Middle frontal gyrus (tissue), 1 donor: ENCODE measurements at regions not wholly inside any gene's neighbourhood (a gene's known extent, or its start where the extent isn't known, plus 50 kb on each side); places are given as distances from the start of the nearest gene placed in this dataset.

Experiments
- DNase-seq: peaks from one replicate; pipeline ENCODE4 v3.0.0-alpha.2; 2015; ENCODE audit warnings: low spot score; ENCODE audit errors: extremely low spot score

DNA sequence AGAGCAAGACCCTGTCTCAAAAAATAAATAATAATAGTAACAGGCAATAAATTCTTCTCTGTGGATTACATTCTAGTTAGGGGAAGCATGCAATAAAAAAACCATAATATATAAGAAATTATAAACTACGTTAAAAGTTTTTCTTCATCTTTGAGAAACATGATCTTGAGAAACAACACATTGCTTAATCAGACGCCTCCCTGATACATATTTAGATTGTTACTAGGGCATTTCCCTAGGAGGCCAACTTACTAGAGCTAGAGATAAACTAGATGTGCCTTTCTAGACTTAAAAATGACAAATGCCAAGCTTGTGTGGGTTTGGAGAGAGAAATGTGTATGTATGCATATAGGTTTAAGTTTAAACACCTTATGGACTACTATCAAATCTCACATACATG is 76.3 kb upstream of the GALNT5 start:
- no peak for DNase-seq

DNA sequence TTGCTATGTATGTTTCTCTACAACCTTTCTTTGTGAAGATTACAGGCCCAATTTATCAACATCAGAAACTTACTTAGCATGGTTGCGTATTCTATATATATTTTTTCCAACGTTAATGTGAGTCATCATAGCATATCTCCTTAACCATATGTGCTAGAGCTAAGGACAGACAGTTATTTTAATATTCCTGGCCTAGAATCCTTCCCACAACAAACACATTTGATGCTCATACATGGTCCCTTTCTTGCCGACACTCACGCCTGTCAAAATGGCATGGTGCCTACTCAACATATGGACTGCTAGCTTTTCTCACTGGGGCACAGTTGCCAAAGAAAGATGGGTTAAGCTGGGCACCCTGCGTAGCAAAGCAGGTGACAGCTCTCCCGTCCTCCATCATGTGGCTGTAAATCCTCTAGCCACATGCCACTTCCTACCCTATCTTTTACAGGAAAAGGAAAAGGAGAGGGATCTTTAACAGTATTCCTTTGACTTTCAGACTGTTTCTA is 75.2 kb upstream of the GALNT5 start:
- DNase-seq: peak; percentile 14

DNA sequence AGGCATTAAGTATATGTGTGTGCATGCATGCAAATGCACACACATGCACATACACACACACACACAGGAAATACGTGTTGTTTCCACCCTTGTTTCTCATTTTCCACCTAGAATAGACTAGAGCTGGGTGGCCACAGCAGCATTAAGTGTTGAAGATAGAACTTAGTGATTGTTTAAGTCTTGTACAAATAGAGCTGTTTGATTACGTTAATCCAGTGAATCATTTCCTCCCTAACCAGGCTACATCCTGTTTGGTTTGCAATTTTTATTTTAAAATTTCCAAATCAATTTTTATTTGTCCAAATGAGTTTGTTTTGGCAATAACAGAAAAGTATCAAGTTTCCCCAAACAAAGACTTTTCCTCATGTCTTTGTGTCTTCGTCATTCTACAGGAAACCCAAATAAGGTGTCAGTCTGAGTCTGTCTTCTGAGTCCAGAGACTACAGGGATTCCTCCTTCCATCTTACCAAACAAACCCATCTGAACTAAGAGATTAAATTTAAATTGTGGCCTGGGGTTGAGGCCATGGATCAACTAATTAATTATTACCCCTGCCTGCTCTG is 74.6 kb upstream of the GALNT5 start:
- DNase-seq: no peak

DNA sequence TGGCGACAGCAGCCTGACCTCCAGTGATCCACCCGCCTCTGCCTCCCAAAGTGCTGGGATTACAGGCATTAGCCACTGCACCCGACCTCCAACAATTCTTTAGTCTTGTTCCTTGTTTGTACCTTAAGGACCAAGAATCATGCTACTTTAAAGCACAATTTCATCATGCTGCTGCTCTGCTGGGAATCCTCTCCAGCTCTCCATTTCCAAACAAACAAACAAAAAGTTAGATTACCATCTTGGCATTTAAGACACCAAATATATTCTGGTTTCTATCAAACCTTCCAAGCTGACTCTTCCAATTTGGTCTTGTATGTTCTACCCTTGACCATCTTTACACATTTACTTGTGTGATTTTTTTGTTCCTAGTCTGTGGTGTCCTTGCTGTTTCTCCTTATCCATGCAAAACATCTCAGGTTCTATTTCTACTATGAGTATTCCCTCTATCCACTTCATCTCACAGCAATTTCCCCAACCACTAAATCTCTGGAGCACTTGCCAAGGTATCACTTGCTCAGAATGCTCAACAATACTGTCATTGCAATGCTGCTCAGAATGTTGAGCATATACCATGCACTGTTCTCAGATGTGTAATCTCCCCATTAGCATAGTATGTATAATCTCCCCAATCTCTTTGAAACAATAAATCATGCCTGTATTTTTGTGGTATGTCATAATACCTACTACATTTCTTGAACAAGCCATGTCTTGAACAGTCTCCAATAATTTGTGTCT is 73.2 kb upstream of the GALNT5 start:
- DNase-seq: no peak

DNA sequence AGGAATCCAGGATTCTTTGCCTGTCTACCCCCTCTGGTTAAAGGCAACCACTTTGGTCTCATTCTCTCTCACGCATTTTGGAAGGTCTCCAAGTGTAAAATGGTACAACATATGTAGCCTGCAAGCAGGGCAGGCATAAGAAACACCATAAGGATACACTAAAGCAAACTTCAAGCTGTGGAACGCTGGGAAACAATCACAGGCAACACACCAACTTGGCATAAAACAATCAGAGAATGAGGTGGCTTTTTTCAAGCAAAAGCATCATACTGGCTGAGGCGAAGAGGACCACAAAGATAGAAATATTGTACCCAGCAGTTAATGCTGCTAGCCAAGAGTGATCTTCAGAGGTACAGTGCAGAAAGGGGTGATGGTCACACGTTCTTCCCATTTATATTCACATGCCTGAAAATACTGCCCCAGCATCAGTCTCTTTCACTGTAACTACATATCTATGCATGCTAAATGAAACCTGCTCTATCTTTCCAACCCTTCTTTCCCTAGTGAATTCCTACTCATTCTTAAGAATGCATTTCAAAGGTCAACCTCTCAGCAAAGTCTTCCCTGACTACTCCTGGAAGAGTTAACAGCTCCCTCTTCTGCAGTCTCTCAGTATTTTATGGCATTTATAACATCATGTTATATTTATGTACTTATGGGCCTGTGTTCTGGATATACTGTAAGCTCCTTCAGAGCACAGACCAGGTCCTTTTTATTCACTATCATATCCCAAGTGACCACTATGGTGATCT is 71.9 kb upstream of the GALNT5 start:
- DNase-seq: no peak

DNA sequence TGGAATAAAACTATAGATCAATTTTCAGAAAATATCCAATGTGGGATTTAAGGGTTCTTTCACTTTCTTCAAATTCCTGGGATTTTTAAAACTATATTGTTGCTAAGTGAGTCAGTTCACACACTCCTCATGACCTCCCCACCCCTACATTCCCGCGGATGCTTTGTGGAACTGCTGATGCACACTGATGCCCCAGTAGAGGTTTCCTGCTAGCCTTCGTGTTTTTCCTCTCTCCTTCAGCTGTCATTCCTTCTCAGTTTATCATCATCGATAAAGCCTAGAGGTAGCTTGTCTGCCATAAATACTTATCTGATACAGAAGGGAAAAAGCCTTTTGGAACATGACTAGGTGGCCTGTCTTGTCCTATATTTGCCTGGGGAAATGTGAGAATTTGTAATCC is 67.4 kb upstream of the GALNT5 start:
- no peak for DNase-seq

DNA sequence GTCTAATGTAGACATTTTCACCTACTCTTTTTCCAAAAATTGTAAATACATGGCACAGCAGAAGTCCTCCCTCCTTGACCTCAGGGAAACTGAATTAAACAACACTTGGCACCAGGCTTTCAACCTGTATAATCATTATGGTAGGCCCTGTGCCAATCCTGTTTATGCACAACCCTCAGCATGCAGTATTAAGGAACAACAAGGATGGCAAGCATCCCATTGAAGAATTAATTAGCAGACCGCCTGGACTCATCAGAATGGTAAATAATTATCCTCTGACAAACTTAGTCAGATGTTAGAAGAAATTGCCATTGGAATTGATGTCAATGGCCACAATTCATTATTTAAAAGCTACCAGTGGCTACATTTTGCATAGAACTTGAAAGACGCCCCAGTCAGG is 66.3 kb upstream of the GALNT5 start:
- DNase-seq: no peak

DNA sequence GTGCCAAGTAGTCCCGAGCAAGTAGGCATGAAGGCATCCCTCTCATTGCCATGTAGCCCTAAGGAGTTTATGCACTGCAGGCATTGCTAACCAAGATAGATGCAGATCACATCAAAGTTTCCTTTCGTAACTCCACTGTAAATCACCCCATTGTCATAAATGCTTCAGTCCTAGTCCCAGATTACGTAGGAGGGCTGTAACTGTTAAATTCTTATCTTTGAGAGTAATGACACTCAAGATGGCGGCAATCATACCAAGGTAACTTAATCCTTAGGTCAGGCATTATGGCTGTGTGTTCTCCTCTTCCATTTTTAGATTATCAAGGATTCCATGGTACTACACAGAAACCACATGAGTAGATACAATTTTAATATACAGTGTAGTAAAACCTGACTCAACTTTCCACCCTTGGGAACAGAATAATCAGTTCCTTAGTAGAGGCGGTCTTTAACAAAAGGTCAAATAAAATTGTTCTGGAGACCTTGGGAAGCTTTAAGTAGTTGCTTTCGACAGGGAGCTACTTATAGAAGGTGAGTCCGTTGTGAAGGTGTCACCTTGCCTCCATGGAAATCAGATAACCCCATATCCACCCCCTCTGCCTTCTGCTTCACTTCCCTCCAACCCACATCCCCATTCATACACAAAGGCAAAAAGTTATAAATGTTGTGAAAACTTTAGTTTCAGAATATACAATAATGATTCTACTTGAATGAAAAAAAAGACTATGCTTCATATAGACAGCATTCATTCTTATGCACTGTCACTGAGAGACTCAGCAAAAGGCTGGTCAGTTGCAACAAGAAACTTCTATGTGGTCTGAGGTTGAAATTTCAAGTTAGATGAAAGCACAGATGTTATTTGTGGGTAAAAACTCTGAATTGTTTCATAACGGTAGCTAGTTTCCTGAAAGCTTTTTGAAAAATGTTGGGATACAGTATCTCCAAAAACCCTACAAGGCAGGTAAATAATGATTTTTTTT is 64.8 kb upstream of the GALNT5 start:
- no peak for DNase-seq

DNA sequence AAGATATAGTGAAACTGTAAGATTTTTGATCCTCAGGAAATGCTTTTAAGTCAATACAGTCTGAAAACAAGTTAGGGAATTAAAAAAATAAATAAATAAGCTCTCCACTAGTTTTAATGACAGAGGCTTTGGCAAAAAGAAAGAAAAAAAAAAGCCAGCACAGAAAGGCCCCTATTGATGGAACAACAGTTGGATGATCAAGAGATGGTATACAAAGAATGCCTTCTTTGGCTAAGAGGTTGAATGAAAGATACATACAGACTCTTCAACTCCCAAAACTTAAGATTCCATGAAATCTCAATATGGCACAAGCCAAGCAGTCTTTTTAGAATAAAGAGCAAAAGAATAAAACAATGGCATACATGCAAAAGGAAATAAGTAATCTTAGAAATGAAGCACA is 64.0 kb upstream of the GALNT5 start:
- DNase-seq: no peak

DNA sequence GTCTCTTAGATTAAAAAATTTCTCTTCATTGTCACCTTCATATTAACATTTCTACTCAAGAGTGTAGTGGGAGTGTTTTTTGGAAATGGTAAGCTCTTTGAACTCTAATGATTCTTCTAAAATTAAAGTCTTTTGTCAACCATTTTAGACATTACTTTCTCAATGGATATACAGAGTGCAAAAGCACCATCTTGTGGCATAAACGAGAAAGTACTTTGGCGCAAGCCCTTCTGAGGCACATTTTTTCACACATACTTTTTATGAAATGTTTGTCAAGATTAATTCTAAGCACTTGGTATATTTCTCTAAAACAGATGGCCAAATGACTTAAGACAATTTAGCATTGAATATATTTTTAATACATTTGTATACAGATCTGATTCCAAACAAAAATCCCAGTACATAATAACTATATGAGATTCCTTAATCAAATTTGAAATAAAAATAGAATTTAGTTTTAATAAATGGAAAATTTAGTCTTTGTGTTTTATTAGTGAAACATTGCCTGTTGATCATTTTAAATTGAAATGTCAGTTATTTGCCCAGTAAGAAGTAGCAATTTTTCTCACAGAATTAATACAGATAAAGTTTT is 63.3 kb upstream of the GALNT5 start:
- DNase-seq: peak; percentile 66

DNA sequence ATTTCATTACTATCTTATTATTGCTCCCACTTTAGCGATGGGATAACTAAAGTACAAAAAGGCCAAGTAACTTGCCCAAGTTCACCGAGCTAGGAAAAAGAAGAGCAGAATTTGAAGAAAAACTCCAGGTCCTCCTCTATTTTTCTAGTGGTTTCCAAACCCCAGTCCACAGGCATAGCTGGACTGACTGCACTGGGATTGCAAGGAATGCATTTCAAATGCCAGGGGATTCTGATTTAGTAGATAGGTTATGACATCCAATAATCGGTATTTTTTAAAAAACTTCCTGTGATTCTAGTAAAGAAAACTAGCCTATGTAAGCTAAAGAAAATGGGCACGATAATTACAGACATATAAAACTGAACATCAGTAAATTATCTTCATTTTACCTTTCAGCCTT is 62.7 kb upstream of the GALNT5 start:
- DNase-seq: no peak

DNA sequence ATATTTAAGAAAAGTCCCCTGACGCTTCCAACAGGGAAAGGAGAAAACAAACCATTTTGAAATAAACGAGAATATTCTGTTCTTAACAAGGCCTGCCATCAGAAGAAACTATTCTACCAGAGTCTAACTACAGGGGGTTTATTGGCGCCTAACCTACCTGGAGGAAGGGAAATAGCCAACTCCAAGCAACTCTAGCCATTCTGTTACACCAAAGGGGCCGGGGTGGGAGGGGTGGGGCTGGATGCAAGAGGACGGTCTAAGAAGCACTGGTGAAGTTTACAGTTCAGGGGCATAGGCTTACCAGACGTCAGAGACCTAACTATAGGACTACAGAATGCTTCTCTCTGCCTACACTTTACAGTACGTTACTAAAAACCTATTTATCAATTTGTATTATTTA is 60.5 kb upstream of the GALNT5 start:
- DNase-seq: no peak

DNA sequence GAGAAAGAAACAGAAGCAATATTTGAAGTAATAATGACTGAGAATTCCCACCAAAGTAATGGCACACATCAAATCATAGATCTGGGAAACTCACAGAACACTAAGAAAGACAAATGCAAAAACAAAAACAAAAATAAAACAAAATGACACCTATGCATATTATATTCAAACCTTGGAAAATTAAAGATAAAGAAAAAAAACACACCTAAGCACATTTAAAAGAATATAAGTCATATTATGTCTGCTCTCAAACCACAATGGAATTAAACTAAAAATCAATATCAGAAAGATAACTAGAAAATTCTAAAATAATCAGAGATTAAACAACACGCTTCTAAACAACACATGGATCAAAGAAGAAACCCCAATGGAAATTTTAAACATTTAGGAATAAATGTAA is 59.7 kb upstream of the GALNT5 start:
- DNase-seq: no peak

DNA sequence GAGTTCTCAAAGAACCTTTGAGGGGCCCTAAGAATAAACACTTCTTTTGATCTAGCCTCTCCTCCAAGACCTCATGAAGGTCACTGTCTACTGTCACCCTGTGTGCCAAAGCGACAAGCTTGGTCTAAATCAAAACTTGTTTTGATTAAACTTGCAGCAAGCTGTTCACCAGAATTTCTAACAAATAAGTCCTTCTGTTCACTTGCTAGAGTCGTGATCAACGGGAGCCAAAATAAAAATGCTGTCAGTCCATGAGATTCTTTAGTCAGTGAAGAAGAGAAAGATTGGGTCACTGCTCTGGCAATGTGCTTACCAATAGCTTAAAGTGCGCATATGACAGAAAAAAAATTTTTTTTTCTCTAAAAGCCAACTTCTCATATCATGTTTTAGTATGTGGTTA is 53.9 kb upstream of the GALNT5 start:
- DNase-seq: no peak

DNA sequence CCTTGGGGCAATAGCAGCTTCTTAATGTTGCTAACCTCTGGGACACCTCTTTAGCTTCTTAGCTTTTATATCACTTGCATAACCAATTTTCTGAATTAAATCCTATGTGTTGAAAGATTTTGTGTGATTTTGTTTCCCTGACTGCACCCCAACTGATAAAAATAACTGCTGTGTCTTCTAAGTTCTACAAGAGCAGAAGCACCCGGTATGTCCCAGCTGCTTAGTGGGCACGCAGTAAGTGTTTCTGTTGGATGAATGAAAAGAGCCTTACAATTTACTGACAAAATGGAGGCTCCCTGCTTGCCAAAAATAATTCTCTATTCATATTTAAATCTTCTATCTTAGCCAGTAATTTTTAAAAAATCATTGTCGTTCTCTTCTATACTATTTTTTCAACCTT is 53.1 kb upstream of the GALNT5 start:
- DNase-seq: no peak

DNA sequence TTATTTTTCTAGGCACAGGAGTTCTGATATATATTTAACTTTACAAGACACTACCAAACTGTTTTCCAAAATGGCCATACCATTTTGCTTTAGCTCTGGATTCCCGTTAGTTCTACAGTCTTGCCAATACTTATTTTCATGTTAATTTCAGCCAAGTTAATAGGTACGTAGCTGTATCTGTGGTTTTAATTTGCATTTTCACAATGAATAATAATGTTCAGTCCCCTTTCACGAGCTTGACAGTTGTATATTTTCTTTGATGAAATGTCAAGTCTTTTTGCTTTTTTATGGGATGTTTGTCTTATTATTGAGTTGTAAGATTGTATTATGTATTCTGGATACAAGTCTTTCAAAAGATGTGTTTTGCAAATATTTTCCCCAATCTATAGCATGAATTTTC is 50.6 kb upstream of the GALNT5 start:
- DNase-seq: no peak
